Liver (tissue), 8 donors: ENCODE measurements at regions not wholly inside any gene's neighbourhood (a gene's known extent, or its start where the extent isn't known, plus 50 kb on each side); places are given as distances from the start of the nearest gene placed in this dataset.

Source experiments
- DNase-seq: peaks from one replicate; pipeline ENCODE4 v3.0.0-alpha.2; 2017; ENCODE audit warnings: low spot score
- H3K27ac ChIP-seq, 2 donors: one replicate each; pipeline ENCODE4 v1.7.0; 2013; ENCODE audit warnings: inconsistent platforms in 2 of 2, low read length in 2 of 2, control low read depth in 1 of 2, low read depth in 1 of 2, mild to moderate bottlenecking in 1 of 2
- H3K27me3 ChIP-seq, 4 donors: one replicate each; pipeline versions ENCODE4 v1.6.1 to v1.7.0; 2013; ENCODE audit warnings: low read length in 3 of 4, inconsistent platforms in 1 of 4, mild to moderate bottlenecking in 1 of 4, moderate library complexity in 1 of 4; ENCODE audit not compliant: control insufficient read depth in 4 of 4, insufficient read depth in 4 of 4
- H3K36me3 ChIP-seq, 4 donors: one replicate each; pipeline versions ENCODE4 v1.6.1 to v1.7.0; 2013; ENCODE audit warnings: low read length in 3 of 4, mild to moderate bottlenecking in 3 of 4, low read depth in 1 of 4, moderate library complexity in 1 of 4; ENCODE audit not compliant: control insufficient read depth in 4 of 4, insufficient read depth in 3 of 4
- H3K4me1 ChIP-seq, 4 donors: one replicate each; pipeline versions ENCODE4 v1.6.1 to v1.7.0; 2013; ENCODE audit warnings: low read length in 3 of 4, mild to moderate bottlenecking in 3 of 4, moderate library complexity in 1 of 4; ENCODE audit not compliant: control insufficient read depth in 4 of 4, insufficient read depth in 4 of 4
- H3K4me3 ChIP-seq, 3 donors: one replicate each; pipeline versions ENCODE4 v1.6.1 to v1.7.0; 2013; ENCODE audit warnings: low read length in 3 of 3, control low read depth in 1 of 3, low read depth in 1 of 3, mild to moderate bottlenecking in 1 of 3
- H3K9ac ChIP-seq, 2 donors: one replicate each; pipeline ENCODE4 v1.7.0; 2013; ENCODE audit warnings: low read length in 2 of 2, mild to moderate bottlenecking in 2 of 2, moderate library complexity in 2 of 2, control low read depth in 1 of 2, low read depth in 1 of 2
- H3K9me3 ChIP-seq, 4 donors: one replicate each; pipeline versions ENCODE4 v1.6.1 to v1.7.0; 2013; ENCODE audit warnings: low read length in 3 of 4; ENCODE audit not compliant: control insufficient read depth in 4 of 4
- ATF3 ChIP-seq: IDR thresholded peaks from 2 replicates; pipeline ENCODE4 v1.6.1; 2016; ENCODE audit warnings: antibody characterized with exemption
- CTCF ChIP-seq: fragments of 150-350 bp; IDR thresholded peaks from 2 replicates; pipeline ENCODE4 v1.5.1; 2017; ENCODE audit warnings: improper control_type of control experiment, low read depth, low read length; ENCODE audit not compliant: missing input control
- EGR1 ChIP-seq, 2 donors: IDR thresholded peaks; 2 replicates each; pipeline ENCODE4 v1.6.1; 2016 to 2018; ENCODE audit warnings: antibody characterized with exemption in 2 of 2, low read depth in 2 of 2
- FOXA1 ChIP-seq: IDR thresholded peaks from 2 replicates; pipeline ENCODE4 v1.6.1; 2016; ENCODE audit warnings: antibody characterized with exemption
- FOXA2 ChIP-seq: IDR thresholded peaks from 2 replicates; pipeline ENCODE4 v1.6.1; 2016; ENCODE audit warnings: antibody characterized with exemption
- GABPA ChIP-seq, 2 donors: IDR thresholded peaks in 1 of 2; conservative IDR thresholded peaks in 1 of 2; 2 replicates each; pipeline ENCODE4 v1.6.1; 2016; ENCODE audit warnings: antibody characterized with exemption in 2 of 2, mild to moderate bottlenecking in 1 of 2, moderate library complexity in 1 of 2
- HNF4A ChIP-seq, 2 donors: conservative IDR thresholded peaks; 2 replicates each; pipeline ENCODE4 v1.6.1; 2016; ENCODE audit warnings: antibody characterized with exemption in 2 of 2, mild to moderate bottlenecking in 2 of 2
- HNF4G ChIP-seq: IDR thresholded peaks from 2 replicates; pipeline ENCODE4 v1.6.1; 2016; ENCODE audit warnings: antibody characterized with exemption
- JUND ChIP-seq, 2 donors: IDR thresholded peaks; 2 replicates each; pipeline ENCODE4 v1.6.1; 2016; ENCODE audit warnings: antibody characterized with exemption in 2 of 2
- NR2F2 ChIP-seq: IDR thresholded peaks from 2 replicates; pipeline ENCODE4 v1.6.1; 2016; ENCODE audit warnings: antibody characterized with exemption
- RAD21 ChIP-seq, 2 donors: IDR thresholded peaks; 2 replicates each; pipeline ENCODE4 v1.6.1; 2016; ENCODE audit warnings: antibody characterized with exemption in 2 of 2, mild to moderate bottlenecking in 2 of 2
- RXRA ChIP-seq, 2 donors: IDR thresholded peaks; 2 replicates each; pipeline ENCODE4 v1.6.1; 2017 to 2018; ENCODE audit warnings: antibody characterized with exemption in 2 of 2, mild to moderate bottlenecking in 1 of 2
- SP1 ChIP-seq: IDR thresholded peaks from 2 replicates; pipeline ENCODE4 v1.6.1; 2018; ENCODE audit warnings: antibody characterized with exemption, mild to moderate bottlenecking
- TAF1 ChIP-seq: conservative IDR thresholded peaks from 2 replicates; pipeline ENCODE4 v1.6.1; 2016; ENCODE audit warnings: antibody characterized with exemption, mild to moderate bottlenecking
- YY1 ChIP-seq: IDR thresholded peaks from 2 replicates; pipeline ENCODE4 v1.6.1; 2016; ENCODE audit warnings: antibody characterized with exemption, mild to moderate bottlenecking
- whole genome bisulfite sequencing: extraction: QIAGEN DNeasy Blood & Tissue Kit; methylation state at CpG from one replicate; pipeline ENCODE4 v1.1.7; 2013; 5-methylcytosine and 5-hydroxymethylcytosine counted together
- TF ChIP-seq, protein P1 (sequence below): IDR thresholded peaks from 2 replicates; pipeline ENCODE4 v1.6.1; 2016; ENCODE audit warnings: antibody characterized with exemption
- TF ChIP-seq, protein P2 (sequence below): IDR thresholded peaks from 2 replicates; pipeline ENCODE4 v1.6.1; 2016; ENCODE audit warnings: antibody characterized with exemption
- TF ChIP-seq, protein P3 (sequence below): IDR thresholded peaks from 2 replicates; pipeline ENCODE4 v1.6.1; 2016; ENCODE audit warnings: antibody characterized with exemption, mild to moderate bottlenecking
- donor health status: healthy.
- donor health status: healthy.
- donor health status: healthy.
- donor health status: healthy.
- donor health status: healthy.

- no peaks in the 10 kb centered on the region for H3K4me1 ChIP-seq
- peaks cover 0 to 5% (median 2%) of the 10 kb centered on the region in 4 donors for H3K9me3 ChIP-seq
- no peaks in the 10 kb centered on the region for H3K27me3 ChIP-seq
- DNase-seq = no peak
- H3K36me3 ChIP-seq = no peaks in the 10 kb centered on the region
- H3K27ac ChIP-seq = no peak overlapping the region
- no peak overlapping the region for H3K4me3 ChIP-seq
- WGBS = 88% methylated on average over 5 of the region's 5 CpGs
- H3K9ac ChIP-seq = no peak overlapping the region
- TF ChIP-seq RXRA (IDR thresholded peaks at IDR 0.05) = no peak
- no peak for TF ChIP-seq FOXA1
- no peak for TF ChIP-seq NR2F2
- TF ChIP-seq FOXA2 = no peak
- TF ChIP-seq, protein P1, sequence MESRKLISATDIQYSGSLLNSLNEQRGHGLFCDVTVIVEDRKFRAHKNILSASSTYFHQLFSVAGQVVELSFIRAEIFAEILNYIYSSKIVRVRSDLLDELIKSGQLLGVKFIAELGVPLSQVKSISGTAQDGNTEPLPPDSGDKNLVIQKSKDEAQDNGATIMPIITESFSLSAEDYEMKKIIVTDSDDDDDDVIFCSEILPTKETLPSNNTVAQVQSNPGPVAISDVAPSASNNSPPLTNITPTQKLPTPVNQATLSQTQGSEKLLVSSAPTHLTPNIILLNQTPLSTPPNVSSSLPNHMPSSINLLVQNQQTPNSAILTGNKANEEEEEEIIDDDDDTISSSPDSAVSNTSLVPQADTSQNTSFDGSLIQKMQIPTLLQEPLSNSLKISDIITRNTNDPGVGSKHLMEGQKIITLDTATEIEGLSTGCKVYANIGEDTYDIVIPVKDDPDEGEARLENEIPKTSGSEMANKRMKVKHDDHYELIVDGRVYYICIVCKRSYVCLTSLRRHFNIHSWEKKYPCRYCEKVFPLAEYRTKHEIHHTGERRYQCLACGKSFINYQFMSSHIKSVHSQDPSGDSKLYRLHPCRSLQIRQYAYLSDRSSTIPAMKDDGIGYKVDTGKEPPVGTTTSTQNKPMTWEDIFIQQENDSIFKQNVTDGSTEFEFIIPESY = no peak
- TF ChIP-seq RAD21 (IDR thresholded peaks at IDR 0.05) = no peak
- TF ChIP-seq ATF3 = no peak
- TF ChIP-seq EGR1 (IDR thresholded peaks at IDR 0.05; ENCODE audit: low read depth in 2 of 2) = no peak
- TF ChIP-seq JUND (IDR thresholded peaks at IDR 0.05) = no peak
- TF ChIP-seq TAF1 = no peak
- no peak for TF ChIP-seq YY1
- no peak for TF ChIP-seq SP1
- no peak for TF ChIP-seq CTCF
- TF ChIP-seq, protein P2, sequence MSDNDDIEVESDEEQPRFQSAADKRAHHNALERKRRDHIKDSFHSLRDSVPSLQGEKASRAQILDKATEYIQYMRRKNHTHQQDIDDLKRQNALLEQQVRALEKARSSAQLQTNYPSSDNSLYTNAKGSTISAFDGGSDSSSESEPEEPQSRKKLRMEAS = no peak
- no peak for TF ChIP-seq HNF4G
- TF ChIP-seq GABPA (IDR thresholded peaks at IDR 0.05 in 1 of 2, conservative IDR thresholded peaks at IDR 0.05 in 1 of 2) = no peak
- TF ChIP-seq, protein P3, sequence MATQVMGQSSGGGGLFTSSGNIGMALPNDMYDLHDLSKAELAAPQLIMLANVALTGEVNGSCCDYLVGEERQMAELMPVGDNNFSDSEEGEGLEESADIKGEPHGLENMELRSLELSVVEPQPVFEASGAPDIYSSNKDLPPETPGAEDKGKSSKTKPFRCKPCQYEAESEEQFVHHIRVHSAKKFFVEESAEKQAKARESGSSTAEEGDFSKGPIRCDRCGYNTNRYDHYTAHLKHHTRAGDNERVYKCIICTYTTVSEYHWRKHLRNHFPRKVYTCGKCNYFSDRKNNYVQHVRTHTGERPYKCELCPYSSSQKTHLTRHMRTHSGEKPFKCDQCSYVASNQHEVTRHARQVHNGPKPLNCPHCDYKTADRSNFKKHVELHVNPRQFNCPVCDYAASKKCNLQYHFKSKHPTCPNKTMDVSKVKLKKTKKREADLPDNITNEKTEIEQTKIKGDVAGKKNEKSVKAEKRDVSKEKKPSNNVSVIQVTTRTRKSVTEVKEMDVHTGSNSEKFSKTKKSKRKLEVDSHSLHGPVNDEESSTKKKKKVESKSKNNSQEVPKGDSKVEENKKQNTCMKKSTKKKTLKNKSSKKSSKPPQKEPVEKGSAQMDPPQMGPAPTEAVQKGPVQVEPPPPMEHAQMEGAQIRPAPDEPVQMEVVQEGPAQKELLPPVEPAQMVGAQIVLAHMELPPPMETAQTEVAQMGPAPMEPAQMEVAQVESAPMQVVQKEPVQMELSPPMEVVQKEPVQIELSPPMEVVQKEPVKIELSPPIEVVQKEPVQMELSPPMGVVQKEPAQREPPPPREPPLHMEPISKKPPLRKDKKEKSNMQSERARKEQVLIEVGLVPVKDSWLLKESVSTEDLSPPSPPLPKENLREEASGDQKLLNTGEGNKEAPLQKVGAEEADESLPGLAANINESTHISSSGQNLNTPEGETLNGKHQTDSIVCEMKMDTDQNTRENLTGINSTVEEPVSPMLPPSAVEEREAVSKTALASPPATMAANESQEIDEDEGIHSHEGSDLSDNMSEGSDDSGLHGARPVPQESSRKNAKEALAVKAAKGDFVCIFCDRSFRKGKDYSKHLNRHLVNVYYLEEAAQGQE = no peak
- no peak for TF ChIP-seq HNF4A (conservative IDR thresholded peaks at IDR 0.05)
These were observed 70.5 kb upstream of the SPTLC1 start for GRCh38 chr9:92185681-92186080.
